ENCODE measurements at regions not wholly inside any gene's neighbourhood (a gene's known extent, or its start where the extent isn't known, plus 50 kb on each side); places are given as distances from the start of the nearest gene placed in this dataset.

- TF ChIP-seq CTCF (conservative IDR thresholded peaks at IDR 0.05 in 1 of 2, IDR thresholded peaks at IDR 0.05 in 1 of 2; ENCODE audit: low read depth in 1 of 2, low read length in 2 of 2), result no peak
- no peak for TF ChIP-seq EZH2 (IDR thresholded peaks at IDR 0.05; ENCODE audit: low read length, missing control alignments)
These were observed 158.3 kb upstream of the SNX19 start for GRCh38 chr11:131074573-131074972.
